Activated CD4-positive, alpha-beta T cell treated with anti-CD3 and anti-CD28 coated beads for 24 hours (primary cell): ENCODE measurements at regions not wholly inside any gene's neighbourhood (a gene's known extent, or its start where the extent isn't known, plus 50 kb on each side); places are given as distances from the start of the nearest gene placed in this dataset.
"Not testable (repeated sequence)": the region's sequence is repeated elsewhere in the genome, so short reads cannot be mapped to it uniquely, and the experiment has no call there.

Experiments used
- DNase-seq, 2 donors: peaks; one replicate each; pipeline ENCODE4 v3.0.0-alpha.2; 2020; ENCODE audit warnings: low read depth in 2 of 2

- no peak for DNase-seq
Observed at GRCh38 chr2:234374736-234375135, 122.1 kb downstream of the ARL4C start.

- no peak for DNase-seq
Observed at GRCh38 chr2:234374150-234374508, 122.8 kb downstream of the ARL4C start.

GRCh38 chr2:234373481-234374149 is 123.3 kb downstream of the ARL4C start:
- no peak for DNase-seq

GRCh38 chr2:234373060-234373459 is 123.8 kb downstream of the ARL4C start:
- no peak for DNase-seq

DNA sequence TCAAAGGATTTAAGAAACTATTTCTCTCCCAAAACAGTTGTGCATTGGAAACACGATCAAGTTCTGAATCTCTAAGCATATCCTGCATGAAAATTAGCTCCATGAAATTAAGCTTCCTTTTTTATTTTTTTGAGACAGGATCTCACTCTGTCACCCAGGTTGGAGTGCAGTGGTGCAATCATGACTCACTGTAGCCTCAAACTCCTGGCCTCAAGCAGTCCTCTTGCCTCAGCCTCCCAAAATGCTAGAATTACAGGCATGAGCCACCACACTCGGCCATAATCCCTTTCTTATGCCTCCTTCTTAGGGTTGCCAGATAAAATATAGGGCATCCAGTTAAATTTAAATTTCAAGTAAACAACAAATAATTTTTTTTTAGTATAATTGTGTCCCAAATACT is 124.4 kb downstream of the ARL4C start:
- no peak for DNase-seq

GRCh38 chr2:234368861-234369261 is 128.0 kb downstream of the ARL4C start:
- peak; percentile 19 for DNase-seq

GRCh38 chr2:234366891-234367290 is 130.0 kb downstream of the ARL4C start:
- DNase-seq, result no peak

DNA sequence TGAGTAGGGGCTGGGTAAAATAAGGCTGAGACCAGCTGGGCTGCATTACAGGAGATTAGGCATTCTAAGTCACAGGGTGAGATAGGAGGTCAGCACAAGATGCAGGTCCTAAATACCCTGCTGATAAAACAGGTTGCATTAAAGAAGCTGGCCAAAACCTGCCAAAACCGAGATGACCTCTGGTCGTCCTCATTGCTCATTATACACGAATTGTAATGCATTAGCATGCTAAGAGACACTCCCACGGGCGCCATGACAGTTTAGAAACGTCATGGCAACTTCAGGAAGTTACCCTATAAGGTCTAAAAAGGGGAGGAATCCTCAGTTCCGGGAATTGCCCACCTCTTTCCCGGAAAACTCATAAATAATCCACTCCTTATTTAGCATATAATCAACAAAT is 132.2 kb downstream of the ARL4C start:
- DNase-seq, result no peak

GRCh38 chr2:234363647-234364294 is 133.1 kb downstream of the ARL4C start:
- no peak for DNase-seq

GRCh38 chr2:234363011-234363487 is 133.8 kb downstream of the ARL4C start:
- no peak for DNase-seq

- not testable (repeated sequence) for DNase-seq
Observed at GRCh38 chr2:234360313-234360975, 136.4 kb downstream of the ARL4C start.

DNA sequence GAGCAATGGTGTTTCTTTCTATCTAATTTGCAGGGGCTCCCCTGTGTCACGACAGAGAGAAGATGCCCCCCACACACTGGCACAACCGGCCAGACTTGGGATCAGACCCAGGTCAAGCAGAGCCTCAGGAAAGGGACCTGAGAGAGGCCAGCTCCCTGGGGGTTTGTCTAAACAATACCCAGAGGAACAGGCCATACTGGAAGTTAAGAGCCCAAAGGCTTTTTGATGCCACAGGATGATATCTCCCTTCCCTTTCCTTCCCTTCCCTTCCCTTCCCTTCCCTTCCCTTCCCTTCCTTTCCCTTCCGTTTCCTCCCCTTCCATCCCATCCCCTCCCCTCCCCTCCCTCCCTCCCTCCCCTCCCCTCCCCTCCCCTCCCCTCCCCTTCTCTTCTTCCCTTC is 139.2 kb downstream of the ARL4C start:
- no peak for DNase-seq

DNA sequence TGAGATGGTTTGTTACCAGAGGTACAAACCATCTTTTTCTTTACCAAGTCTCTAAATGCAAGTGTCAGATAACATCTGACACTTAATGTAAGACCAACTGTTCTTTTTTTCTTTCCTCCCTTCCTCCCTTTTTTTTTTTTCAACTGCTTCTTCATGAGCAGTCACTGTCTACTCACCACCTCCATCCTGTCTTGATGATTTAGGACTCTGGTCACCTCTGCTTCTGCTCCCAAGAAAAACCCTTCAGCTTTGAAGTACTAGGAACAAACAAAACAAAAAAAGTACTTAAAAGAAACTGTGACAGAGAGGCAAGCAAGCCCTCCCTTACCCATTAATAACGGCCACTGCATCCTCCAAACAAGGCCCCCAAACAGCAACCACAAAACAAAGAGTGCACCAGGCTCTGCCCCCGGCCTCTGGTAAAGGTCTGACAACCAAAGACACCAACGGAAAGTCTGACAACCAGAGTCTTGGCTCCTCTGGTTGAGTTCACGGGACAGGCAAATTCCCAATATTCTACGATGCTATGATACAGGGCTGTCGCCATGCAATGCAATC is 141.0 kb downstream of the ARL4C start:
- DNase-seq, result no peak

DNA sequence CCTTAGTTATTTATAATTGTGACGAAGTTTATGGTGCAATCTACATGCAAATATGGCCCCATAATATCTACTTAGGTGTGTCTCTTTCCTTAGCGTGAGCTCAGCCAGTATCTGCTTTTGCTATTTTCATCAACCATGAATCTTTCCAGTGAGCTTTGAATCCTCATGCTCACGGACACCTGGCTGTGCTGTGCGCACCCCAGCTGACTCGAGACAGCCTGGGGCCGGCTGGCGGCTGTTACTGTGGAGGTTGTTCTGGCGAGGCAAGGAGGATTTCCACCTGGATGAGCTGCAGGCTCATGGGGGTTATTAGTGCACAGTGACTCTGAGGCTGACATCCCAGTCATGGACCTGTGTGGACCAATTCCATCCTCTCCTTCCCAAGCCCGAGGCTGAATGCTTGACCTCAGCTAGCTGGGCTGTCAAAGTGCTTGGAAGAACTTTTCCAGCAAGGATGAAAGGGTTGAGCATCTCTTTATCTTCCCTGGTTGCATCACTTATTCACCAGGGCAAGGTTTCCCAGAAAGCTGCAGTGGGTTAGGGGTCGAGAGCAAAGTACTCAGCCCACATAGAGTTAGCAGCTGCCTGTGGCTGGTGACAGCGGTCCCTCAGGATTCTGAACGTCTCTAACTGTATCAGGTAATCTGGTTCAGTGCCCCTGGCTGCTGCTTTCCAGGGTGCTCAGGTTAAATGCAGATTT is 141.7 kb downstream of the ARL4C start:
- DNase-seq, result no peak

- DNase-seq, result no peak
Observed at GRCh38 chr2:234352270-234352669, 144.6 kb downstream of the ARL4C start.

- DNase-seq, result not testable (repeated sequence)
Observed at GRCh38 chr2:234351866-234352265, 145.0 kb downstream of the ARL4C start.

- DNase-seq, result no peak
Observed at GRCh38 chr2:234348081-234348480, 148.8 kb downstream of the ARL4C start.

DNA sequence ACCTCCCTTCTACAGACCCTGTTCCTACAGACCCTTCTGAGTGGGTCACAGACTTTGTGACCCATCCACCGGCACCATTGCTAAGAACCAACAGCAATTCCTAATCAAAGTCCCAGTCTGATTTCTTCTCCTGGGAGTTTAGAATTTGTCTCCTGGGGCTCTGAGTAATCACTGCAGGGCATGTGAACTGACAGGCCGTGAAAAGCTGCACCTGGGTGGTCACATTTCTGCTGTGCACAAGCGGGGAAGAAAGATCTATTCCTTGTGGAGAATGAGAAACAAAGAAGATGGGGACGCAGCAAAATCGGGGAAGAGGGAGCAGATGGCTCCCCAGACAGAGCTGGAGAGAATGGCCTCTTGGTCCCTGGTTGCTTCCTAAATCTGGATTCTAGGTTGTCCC is 151.0 kb downstream of the ARL4C start:
- DNase-seq, result no peak

- DNase-seq, result no peak
Observed at GRCh38 chr2:234344012-234344411, 152.9 kb downstream of the ARL4C start.

DNA sequence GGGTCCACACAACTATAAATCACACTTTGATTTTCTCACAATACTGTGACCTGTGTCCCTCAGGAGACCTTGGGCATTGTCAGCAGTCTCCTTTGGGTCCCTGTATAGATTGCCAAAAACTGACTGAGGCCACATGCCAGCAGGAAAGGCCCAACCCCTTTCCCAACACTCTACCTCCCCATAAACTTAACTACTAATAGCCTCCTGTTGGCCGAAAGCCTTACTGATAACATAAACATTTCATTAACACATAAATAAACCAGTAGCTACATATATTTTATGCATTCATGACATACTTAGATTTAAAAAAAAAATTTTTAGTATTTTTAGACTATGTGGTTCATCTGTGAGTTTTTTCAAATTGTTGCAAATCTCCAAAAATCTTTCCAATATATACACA is 153.5 kb downstream of the ARL4C start:
- DNase-seq, result no peak

GRCh38 chr2:234341306-234341985 is 155.4 kb downstream of the ARL4C start:
- no peak for DNase-seq

DNA sequence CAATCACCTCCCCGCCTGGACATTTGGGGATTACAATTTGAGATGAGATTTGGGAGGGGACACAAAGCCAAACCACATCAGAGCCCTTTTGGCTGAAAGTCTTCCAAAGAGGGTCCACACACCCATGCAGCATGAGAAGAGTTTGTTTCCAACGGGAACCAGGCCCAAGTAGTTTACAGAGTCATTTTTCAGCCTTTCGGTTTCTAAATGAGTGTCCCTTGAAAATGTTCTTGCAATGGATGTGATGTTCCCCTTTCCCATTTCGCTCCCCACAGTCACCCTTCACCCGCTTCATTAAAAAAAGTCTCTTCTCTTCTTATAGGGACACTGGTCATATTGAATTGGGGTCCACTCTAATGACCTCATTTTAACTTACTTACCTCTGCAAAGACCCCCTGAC is 157.4 kb downstream of the ARL4C start:
- no peak for DNase-seq
